ENCODE measurements at regions not wholly inside any gene's neighbourhood (a gene's known extent, or its start where the extent isn't known, plus 50 kb on each side); places are given as distances from the start of the nearest gene placed in this dataset.

DNA sequence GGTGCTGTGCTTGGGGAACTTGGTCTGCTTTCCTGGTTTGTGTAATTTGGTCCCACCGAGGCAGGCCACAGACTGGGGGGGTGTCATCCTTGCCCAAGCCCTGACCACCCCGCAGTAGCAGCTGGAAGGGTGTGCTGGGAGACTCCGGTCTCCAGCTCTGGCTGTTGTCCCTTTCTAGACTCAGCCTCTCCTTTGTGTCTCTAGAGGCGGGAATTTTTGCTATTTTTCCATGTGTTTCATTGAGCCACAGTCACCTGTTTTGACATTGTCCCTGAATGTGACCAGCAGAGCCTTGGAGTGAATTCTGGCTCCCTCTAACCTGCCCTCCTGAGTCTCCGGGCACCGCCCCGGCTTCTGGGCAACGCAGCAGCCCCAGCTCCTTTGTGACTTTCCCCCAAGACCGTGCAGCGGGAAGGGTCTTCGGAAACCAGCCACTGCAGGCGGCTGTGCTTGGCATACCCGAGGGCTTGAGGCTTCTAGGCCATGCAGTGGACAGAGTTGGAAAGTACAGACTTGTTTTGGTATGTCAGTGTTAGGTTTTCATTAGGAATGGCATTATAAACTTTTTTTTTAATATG is 98.6 kb downstream of the TNFAIP2 start (continued):
- TF ChIP-seq HOXA3 (CRISPR knock-in tag; IDR thresholded peaks at IDR 0.05) (no peak), ZNF354B (CRISPR knock-in tag; IDR thresholded peaks at IDR 0.05) (no peak), KLF11 (CRISPR knock-in tag; IDR thresholded peaks at IDR 0.05) (no peak), ZIK1 (CRISPR knock-in tag; IDR thresholded peaks at IDR 0.05; ENCODE audit: borderline replicate concordance, low read depth) (no peak), MYC (CRISPR knock-in tag; IDR thresholded peaks at IDR 0.05; ENCODE audit: borderline replicate concordance) (no peak)

GRCh38 chr14:103223818-103224352 is 100.6 kb downstream of the TNFAIP2 start:
- CTCF ChIA-PET (ENCODE audit: low intra/inter-chr PET ratio, low total read pairs): no interaction called here
- Histone ChIP-seq H3K9ac (ENCODE audit: insufficient read depth, low read depth, low read length) (no peak overlapping the region), H3K4me2 (ENCODE audit: low read depth, low read length) (no peak overlapping the region), H2AFZ (ENCODE audit: low read length) (no peak overlapping the region), H3K27me3 (ENCODE audit: control insufficient read depth in 1 of 2, insufficient read depth in 2 of 2, low read length in 2 of 2) (peaks cover 2 to 12% of the 10 kb centered on the region in 2 experiments; a peak in 4 of 5 replicates), H3K36me3 (replicated peaks in 1 of 2; ENCODE audit: control insufficient read depth in 1 of 2, insufficient read depth in 2 of 2, low read length in 2 of 2) (no peaks in the 10 kb centered on the region), H3K79me2 (ENCODE audit: insufficient read depth, low read length) (no peaks in the 10 kb centered on the region), H3K4me1 (ENCODE audit: insufficient read depth, low read length) (peaks cover 29% of the 10 kb centered on the region), H4K20me1 (ENCODE audit: insufficient read depth, low read length) (no peaks in the 10 kb centered on the region), H3K27ac (ENCODE audit: extremely low read length, insufficient read depth, low read length) (no peak overlapping the region), H3K4me3 (replicated peaks in 1 of 3; ENCODE audit: insufficient read depth in 1 of 3, low read depth in 2 of 3, low read length in 3 of 3) (no peak overlapping the region), H3K9me3 (ENCODE audit: low read length) (no peaks in the 10 kb centered on the region)
- intact Hi-C loops (cut with micrococcal nuclease; ENCODE audit: unreplicated experiment): no loop called here
- ATAC-seq (no peak), DNase-seq (ENCODE audit: low spot score) (no peak), FAIRE-seq (no peak)
- POLR2A ChIA-PET: no interaction called here
- TF ChIP-seq U2AF1 (optimal IDR thresholded peaks at IDR 0.05; ENCODE audit: low read depth, low read length): no peak
- TF ChIP-seq PCBP2 (optimal IDR thresholded peaks at IDR 0.05; ENCODE audit: low read depth, low read length, poor library complexity, severe bottlenecking): no peak
- in situ Hi-C loops (cut with HindIII; ENCODE audit: extremely low pct_ligation_motif_present, low pct_unique_long_range_greater_than_20kb): no loop called here
- BruUV-seq (replicated peaks): no TSS peak
- 69% methylated on average over 9 of the region's 15 CpGs for WGBS (ENCODE audit: low lambda C conversion rate)

DNA sequence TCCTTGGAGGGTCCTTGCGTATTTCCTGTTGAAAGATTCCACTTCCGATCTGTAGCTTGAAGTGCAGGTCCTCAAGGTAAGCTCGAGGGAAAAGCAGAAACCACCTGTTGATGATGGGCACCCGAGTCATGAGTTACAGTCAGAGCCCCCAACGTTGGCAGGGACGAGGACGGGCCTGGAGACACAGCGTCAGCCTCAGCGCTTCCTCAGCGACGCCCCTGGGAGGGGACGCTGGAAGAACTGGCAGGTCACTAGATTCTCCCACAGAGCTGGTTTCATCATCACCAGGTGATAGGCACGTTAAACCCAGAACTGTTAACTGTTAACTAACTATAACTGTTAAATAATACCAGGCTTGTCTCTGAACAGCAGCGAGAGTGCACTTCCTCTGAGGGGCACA is 101.8 kb downstream of the TNFAIP2 start:
- Histone ChIP-seq H3K79me2 (ENCODE audit: insufficient read depth, low read length) (no peaks in the 10 kb centered on the region), H3K27ac (ENCODE audit: extremely low read length, insufficient read depth, low read length) (no peak overlapping the region), H4K20me1 (ENCODE audit: insufficient read depth, low read length) (no peaks in the 10 kb centered on the region), H3K4me3 (replicated peaks in 1 of 3; ENCODE audit: insufficient read depth in 1 of 3, low read depth in 2 of 3, low read length in 3 of 3) (peak overlapping the region in 1 of 3 experiments; percentile 46; a peak in 2 of 6 replicates), H3K4me1 (ENCODE audit: insufficient read depth, low read length) (peaks cover 33% of the 10 kb centered on the region), H3K27me3 (ENCODE audit: control insufficient read depth in 1 of 2, insufficient read depth in 2 of 2, low read length in 2 of 2) (peaks cover 2 to 19% of the 10 kb centered on the region in 2 experiments; a peak in 4 of 5 replicates), H3K36me3 (replicated peaks in 1 of 2; ENCODE audit: control insufficient read depth in 1 of 2, insufficient read depth in 2 of 2, low read length in 2 of 2) (no peaks in the 10 kb centered on the region), H3K9me3 (ENCODE audit: low read length) (no peaks in the 10 kb centered on the region), H2AFZ (ENCODE audit: low read length) (peak overlapping the region; percentile 53), H3K9ac (ENCODE audit: insufficient read depth, low read depth, low read length) (no peak overlapping the region), H3K4me2 (ENCODE audit: low read depth, low read length) (peak overlapping the region; percentile 78)
- CTCF ChIA-PET (ENCODE audit: low intra/inter-chr PET ratio, low total read pairs): no interaction called here
- FAIRE-seq (peak; percentile 52), ATAC-seq (peak; percentile 9; the same call in 2 of the 3 replicates), DNase-seq (ENCODE audit: low spot score) (no peak)
- in situ Hi-C loops (cut with HindIII; ENCODE audit: extremely low pct_ligation_motif_present, low pct_unique_long_range_greater_than_20kb) (no loop called here), intact Hi-C loops (cut with micrococcal nuclease; ENCODE audit: unreplicated experiment) (no loop called here)
- no TSS peak for BruUV-seq (replicated peaks)
- POLR2A ChIA-PET: interaction anchor here (0.8 to 1.1 kb wide), 2 partner anchors 10 to 20 kb away, joined by 3 to 4 read pairs; no protein-coding TSS in a partner anchor
- WGBS (ENCODE audit: low lambda C conversion rate): 0% methylated on average over 1 of the region's 14 CpGs
- TF ChIP-seq ZNF484 (CRISPR knock-in tag; IDR thresholded peaks at IDR 0.05; ENCODE audit: borderline replicate concordance, low read depth) (no peak), ZNF232 (CRISPR knock-in tag; IDR thresholded peaks at IDR 0.05; ENCODE audit: borderline replicate concordance) (no peak), ZNF687 (CRISPR knock-in tag; IDR thresholded peaks at IDR 0.05) (peak; percentile 34; the same call in 1 of the 2 replicates), NFYB (CRISPR knock-in tag; IDR thresholded peaks at IDR 0.05) (no peak), ZNF672 (CRISPR knock-in tag; IDR thresholded peaks at IDR 0.05) (no peak), ASH2L (IDR thresholded peaks at IDR 0.05; ENCODE audit: insufficient read length, low read depth, low read length) (no peak)

Data from HepG2 (cell line).